Progenitor cell of endocrine pancreas (in vitro differentiated cells): ENCODE measurements at regions not wholly inside any gene's neighbourhood (a gene's known extent, or its start where the extent isn't known, plus 50 kb on each side); places are given as distances from the start of the nearest gene placed in this dataset.

Source experiments
- DNase-seq: peaks from one replicate; pipeline ENCODE4 v3.0.0; 2021; ENCODE audit warnings: low spot score; ENCODE audit not compliant: unreplicated experiment
- H3K27ac Mint-ChIP-seq: 2 replicates; pipeline ENCODE4 v1.8.0; 2021; ENCODE audit warnings: mild to moderate bottlenecking, moderate library complexity, mixed read lengths
- H3K27me3 Mint-ChIP-seq: 2 replicates; pipeline ENCODE4 v1.8.0; 2021; ENCODE audit warnings: mixed read lengths
- H3K36me3 Mint-ChIP-seq: 2 replicates; pipeline ENCODE4 v1.8.0; 2022; ENCODE audit warnings: mixed read lengths; ENCODE audit not compliant: insufficient read depth
- H3K4me1 Mint-ChIP-seq: 2 replicates; pipeline ENCODE4 v1.8.0; 2021; ENCODE audit warnings: low read depth, mixed read lengths
- H3K4me3 Mint-ChIP-seq: 2 replicates; pipeline ENCODE4 v1.8.0; 2021; ENCODE audit warnings: low read depth, mild to moderate bottlenecking, moderate library complexity, mixed read lengths
- H3K9me3 Mint-ChIP-seq: 2 replicates; pipeline ENCODE4 v1.8.0; 2021; ENCODE audit warnings: low read depth, mixed read lengths
- CTCF ChIP-seq: fragments of 200-600 bp; sonication (generic); IDR thresholded peaks from one replicate; pipeline ENCODE4 v1.5.0; 2021; ENCODE audit warnings: antibody characterized with exemption, mild to moderate bottlenecking; ENCODE audit not compliant: unreplicated experiment

DNA sequence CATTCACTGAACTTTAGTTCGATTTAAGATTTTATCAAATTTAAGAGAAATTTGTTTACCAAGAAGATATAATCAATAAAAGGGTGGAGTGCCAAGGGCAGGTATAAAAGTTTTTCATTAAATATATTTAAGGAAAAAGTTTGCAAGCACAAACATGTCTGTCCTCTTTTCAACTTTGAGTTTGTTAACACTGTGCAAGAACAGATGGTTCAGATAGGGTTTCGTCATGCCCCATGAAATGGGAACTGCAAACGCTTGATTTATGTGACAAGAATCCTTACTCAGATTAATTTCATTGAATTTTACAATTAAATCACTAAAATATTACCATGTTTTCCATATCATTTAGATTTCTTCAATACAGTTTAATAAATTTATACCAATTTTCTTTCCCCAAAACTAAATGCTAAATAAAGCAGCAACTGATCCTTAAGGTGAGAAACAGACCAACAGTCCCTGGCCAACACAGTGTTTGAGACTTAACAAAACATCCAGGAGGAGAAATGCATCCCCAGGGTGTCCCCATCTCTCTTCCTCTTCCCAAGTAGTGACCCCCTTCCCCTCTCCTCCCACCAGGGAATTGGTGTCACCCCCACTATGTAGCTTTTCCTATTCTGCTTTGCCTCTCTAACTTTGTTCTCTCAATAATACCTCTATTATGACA, 292.9 kb downstream of the LTN1 start:
- H3K9me3 Mint-ChIP-seq = peaks cover 14% of the 10 kb centered on the region
- no peaks in the 10 kb centered on the region for H3K27me3 Mint-ChIP-seq
- H3K36me3 Mint-ChIP-seq = no peaks in the 10 kb centered on the region
- H3K4me3 Mint-ChIP-seq = no peak overlapping the region
- no peaks in the 10 kb centered on the region for H3K4me1 Mint-ChIP-seq
- no peak for TF ChIP-seq CTCF
- DNase-seq = no peak
- H3K27ac Mint-ChIP-seq = no peak overlapping the region

DNA sequence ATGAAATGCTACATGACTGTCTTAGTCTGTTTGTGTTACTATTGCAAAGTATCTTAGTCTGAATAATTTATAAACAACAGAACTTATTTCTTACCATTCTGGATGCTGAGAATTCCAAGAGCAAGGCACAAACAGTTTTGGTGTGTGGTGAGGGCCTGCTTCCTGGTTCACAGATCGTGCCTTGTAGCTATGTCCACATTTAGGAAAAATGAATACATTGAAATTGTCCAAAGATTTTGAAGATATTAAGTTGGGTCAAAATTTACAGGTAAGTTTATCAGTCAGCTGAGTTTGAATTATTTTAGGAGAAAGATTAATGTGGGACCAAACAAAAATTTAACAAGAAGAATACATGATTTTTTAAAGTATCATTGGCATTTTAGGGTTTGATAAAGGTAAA, 293.5 kb downstream of the LTN1 start:
- no peak for DNase-seq
- Mint-ChIP-seq H3K27ac (no peak overlapping the region), H3K4me1 (no peaks in the 10 kb centered on the region), H3K36me3 (no peaks in the 10 kb centered on the region), H3K9me3 (peaks cover 14% of the 10 kb centered on the region), H3K4me3 (no peak overlapping the region), H3K27me3 (no peaks in the 10 kb centered on the region)
- TF ChIP-seq CTCF = no peak

GRCh38 chr21:28696844-28697410, 295.8 kb downstream of the LTN1 start:
- Mint-ChIP-seq H3K27me3 (no peaks in the 10 kb centered on the region), H3K4me3 (no peak overlapping the region), H3K4me1 (no peaks in the 10 kb centered on the region), H3K27ac (no peak overlapping the region), H3K9me3 (peaks cover 5% of the 10 kb centered on the region), H3K36me3 (no peaks in the 10 kb centered on the region)
- TF ChIP-seq CTCF = no peak
- DNase-seq = no peak

DNA sequence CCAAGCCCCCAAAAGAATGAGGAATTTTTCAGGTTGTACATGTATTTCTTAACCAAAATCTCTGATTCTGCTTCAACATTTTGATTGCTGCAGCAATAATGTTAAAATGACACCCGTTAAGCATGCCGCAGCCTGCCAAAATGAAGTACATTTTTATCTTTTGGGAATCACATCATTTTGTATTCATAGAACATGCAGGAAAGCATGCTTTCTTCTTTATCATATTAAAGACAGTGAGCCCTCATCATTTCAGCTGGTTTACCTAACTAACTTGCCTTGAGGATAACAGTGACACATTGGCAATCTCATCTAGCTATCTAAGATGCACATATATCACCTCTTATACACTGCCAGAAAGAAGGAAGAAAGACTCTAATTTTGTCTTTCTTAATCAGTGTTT, 299.2 kb downstream of the LTN1 start:
- no peak for DNase-seq
- no peak for TF ChIP-seq CTCF
- Mint-ChIP-seq H3K9me3 (peaks cover 3% of the 10 kb centered on the region), H3K27ac (no peak overlapping the region), H3K36me3 (no peaks in the 10 kb centered on the region), H3K27me3 (no peaks in the 10 kb centered on the region), H3K4me1 (no peaks in the 10 kb centered on the region), H3K4me3 (no peak overlapping the region)

- H3K4me3 Mint-ChIP-seq = no peak overlapping the region
- no peak for DNase-seq
- H3K36me3 Mint-ChIP-seq = no peaks in the 10 kb centered on the region
- no peaks in the 10 kb centered on the region for H3K4me1 Mint-ChIP-seq
- no peaks in the 10 kb centered on the region for H3K27me3 Mint-ChIP-seq
- H3K9me3 Mint-ChIP-seq = no peaks in the 10 kb centered on the region
- TF ChIP-seq CTCF = no peak
- no peak overlapping the region for H3K27ac Mint-ChIP-seq
These were observed 302.5 kb downstream of the LTN1 start for GRCh38 chr21:28690196-28690595.
